LNCAP (cell line): ENCODE measurements at regions not wholly inside any gene's neighbourhood (a gene's known extent, or its start where the extent isn't known, plus 50 kb on each side); places are given as distances from the start of the nearest gene placed in this dataset.

Source experiments
- TF ChIP-seq, protein P1 (sequence below): fragments of 450-650 bp; IDR thresholded peaks from 2 replicates; pipeline ENCODE4 v1.5.1; 2017; ENCODE audit warnings: mild to moderate bottlenecking

DNA sequence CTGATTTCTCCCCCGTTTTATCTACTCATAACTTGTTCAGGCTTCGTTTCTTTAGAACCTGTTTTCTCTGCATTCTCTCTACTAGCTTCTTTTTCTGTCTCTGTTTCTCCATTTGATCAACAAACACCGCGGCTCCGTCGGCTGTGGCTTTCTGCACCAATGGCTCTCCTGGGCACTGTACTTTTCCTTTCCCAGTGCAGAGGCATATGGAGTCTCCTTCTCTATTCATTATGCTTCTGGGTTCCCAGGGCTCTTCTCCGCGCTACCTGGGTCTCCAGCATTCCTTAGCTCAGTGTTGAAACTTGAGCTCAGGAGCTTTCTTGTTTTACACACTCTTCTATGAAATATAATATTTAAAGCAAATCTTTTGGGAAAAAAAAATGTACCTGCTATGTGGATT is 196.6 kb upstream of the SOX11 start:
- TF ChIP-seq, protein P1, sequence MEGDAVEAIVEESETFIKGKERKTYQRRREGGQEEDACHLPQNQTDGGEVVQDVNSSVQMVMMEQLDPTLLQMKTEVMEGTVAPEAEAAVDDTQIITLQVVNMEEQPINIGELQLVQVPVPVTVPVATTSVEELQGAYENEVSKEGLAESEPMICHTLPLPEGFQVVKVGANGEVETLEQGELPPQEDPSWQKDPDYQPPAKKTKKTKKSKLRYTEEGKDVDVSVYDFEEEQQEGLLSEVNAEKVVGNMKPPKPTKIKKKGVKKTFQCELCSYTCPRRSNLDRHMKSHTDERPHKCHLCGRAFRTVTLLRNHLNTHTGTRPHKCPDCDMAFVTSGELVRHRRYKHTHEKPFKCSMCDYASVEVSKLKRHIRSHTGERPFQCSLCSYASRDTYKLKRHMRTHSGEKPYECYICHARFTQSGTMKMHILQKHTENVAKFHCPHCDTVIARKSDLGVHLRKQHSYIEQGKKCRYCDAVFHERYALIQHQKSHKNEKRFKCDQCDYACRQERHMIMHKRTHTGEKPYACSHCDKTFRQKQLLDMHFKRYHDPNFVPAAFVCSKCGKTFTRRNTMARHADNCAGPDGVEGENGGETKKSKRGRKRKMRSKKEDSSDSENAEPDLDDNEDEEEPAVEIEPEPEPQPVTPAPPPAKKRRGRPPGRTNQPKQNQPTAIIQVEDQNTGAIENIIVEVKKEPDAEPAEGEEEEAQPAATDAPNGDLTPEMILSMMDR: no peak

DNA sequence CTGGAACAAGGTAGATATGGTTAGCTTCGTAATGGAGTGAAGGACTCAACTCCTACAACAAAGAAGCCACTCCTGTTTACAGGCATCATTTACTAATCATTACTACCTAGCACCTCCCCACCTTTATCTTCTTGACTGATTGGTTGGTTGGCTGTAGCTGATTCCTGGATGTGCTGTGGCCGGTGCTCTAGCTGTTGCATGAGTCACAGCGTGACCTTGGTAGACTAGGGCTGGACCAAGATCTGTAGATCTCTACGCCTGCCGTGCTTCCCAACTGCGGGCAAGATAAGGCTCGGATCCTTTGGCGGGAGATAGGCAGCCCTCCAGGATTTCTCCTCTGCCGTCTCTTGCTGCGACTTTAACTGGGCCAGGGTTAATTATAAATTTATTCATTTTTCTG is 194.3 kb upstream of the SOX11 start:
- TF ChIP-seq, protein P1: no peak

- TF ChIP-seq, protein P1: no peak
These were observed 190.4 kb upstream of the SOX11 start for GRCh38 chr2:5501807-5502206.

- TF ChIP-seq, protein P1: no peak
These were observed 189.8 kb upstream of the SOX11 start for GRCh38 chr2:5502385-5502784.

GRCh38 chr2:5504756-5505155 is 187.4 kb upstream of the SOX11 start:
- TF ChIP-seq, protein P1: no peak

DNA sequence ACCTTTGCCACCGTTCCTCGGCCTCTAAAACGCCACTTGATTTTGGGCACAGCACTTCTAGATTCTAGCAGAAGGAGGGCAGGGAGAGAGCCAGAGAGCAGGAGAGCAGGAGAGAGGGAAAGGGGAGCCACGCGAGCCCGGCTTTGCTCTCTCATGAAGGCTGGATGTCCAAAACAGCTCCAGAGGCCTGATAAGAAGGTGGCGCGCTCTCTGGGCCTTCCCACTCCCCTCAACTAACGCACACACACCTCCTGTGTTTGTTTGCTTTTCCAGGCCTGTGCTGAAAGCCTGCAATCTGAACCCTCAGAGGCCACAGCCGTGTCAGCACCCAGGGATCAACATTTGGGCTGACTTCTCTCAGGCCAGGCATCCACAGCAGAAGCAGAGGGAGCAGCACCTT is 184.8 kb upstream of the SOX11 start:
- TF ChIP-seq, protein P1: no peak

GRCh38 chr2:5509362-5509761 is 182.8 kb upstream of the SOX11 start:
- TF ChIP-seq, protein P1: no peak

DNA sequence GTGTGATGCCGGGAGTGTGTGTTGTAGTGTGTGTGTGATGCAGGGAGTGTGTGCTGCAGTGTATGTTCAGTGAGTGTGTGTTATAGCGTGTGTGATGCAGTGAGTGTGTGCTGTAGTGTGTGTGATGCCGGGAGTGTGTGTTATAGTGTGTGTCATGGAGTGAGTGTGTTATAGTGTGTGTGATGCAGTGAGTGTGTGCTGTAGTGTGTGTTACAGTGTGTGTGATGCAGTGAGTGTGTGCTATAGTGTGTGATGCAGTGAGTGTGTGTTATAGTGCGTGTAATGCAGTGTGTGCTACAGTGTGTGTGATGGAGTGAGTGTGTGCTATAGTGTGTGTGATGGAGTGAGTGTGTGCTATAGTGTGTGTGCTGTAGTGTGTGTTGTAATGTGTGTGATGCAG is 182.1 kb upstream of the SOX11 start:
- TF ChIP-seq, protein P1: no peak
